ENCODE measurements at regions not wholly inside any gene's neighbourhood (a gene's known extent, or its start where the extent isn't known, plus 50 kb on each side); places are given as distances from the start of the nearest gene placed in this dataset.

- H3K4me3 ChIP-seq (ENCODE audit: low read length), result no peak overlapping the region
- intact Hi-C loops (cut with DNase I), result no loop called here
- no peaks in the 10 kb centered on the region for H3K9me3 ChIP-seq (ENCODE audit: control insufficient read depth, low read length)
- no peaks in the 10 kb centered on the region for H3K4me1 ChIP-seq (ENCODE audit: control insufficient read depth, insufficient read depth, low read length)
- WGBS, result 83% methylated on average over 3 of the region's 3 CpGs
- no peak for ATAC-seq
- H3K27ac ChIP-seq (ENCODE audit: low read length), result no peak overlapping the region
- H3K27me3 ChIP-seq (ENCODE audit: control insufficient read depth, insufficient read depth), result no peaks in the 10 kb centered on the region
- DNase-seq, result no peak
Observed at GRCh38 chr2:192275632-192276031, 80.9 kb upstream of the TMEFF2 start.

- H3K27me3 ChIP-seq (ENCODE audit: control insufficient read depth, insufficient read depth), result no peaks in the 10 kb centered on the region
- DNase-seq, result no peak
- ATAC-seq, result no peak
- H3K9me3 ChIP-seq (ENCODE audit: control insufficient read depth, low read length), result no peaks in the 10 kb centered on the region
- H3K27ac ChIP-seq (ENCODE audit: low read length), result no peak overlapping the region
- H3K4me3 ChIP-seq (ENCODE audit: low read length), result no peak overlapping the region
- H3K4me1 ChIP-seq (ENCODE audit: control insufficient read depth, insufficient read depth, low read length), result no peaks in the 10 kb centered on the region
- intact Hi-C loops (cut with DNase I), result no loop called here
Observed at GRCh38 chr2:192267484-192267883, 72.8 kb upstream of the TMEFF2 start.

- Histone ChIP-seq H3K4me1 (ENCODE audit: control insufficient read depth, insufficient read depth, low read length) (no peaks in the 10 kb centered on the region), H3K27me3 (ENCODE audit: control insufficient read depth, insufficient read depth) (no peaks in the 10 kb centered on the region), H3K27ac (ENCODE audit: low read length) (no peak overlapping the region), H3K9me3 (ENCODE audit: control insufficient read depth, low read length) (no peaks in the 10 kb centered on the region), H3K4me3 (ENCODE audit: low read length) (no peak overlapping the region)
- intact Hi-C loops (cut with DNase I), result no loop called here
- ATAC-seq (no peak), DNase-seq (no peak)
- WGBS, result 56% methylated on average over 2 of the region's 2 CpGs
Observed at GRCh38 chr2:192265751-192266150, 71.0 kb upstream of the TMEFF2 start.

- Histone ChIP-seq H3K4me3 (ENCODE audit: low read length) (no peak overlapping the region), H3K27me3 (ENCODE audit: control insufficient read depth, insufficient read depth) (no peaks in the 10 kb centered on the region), H3K4me1 (ENCODE audit: control insufficient read depth, insufficient read depth, low read length) (no peaks in the 10 kb centered on the region), H3K9me3 (ENCODE audit: control insufficient read depth, low read length) (no peaks in the 10 kb centered on the region), H3K27ac (ENCODE audit: low read length) (no peak overlapping the region)
- DNase-seq, result no peak
- intact Hi-C loops (cut with DNase I), result no loop called here
- ATAC-seq, result no peak
- 83% methylated on average over 3 of the region's 3 CpGs for WGBS
Observed at GRCh38 chr2:192254444-192254843, 59.7 kb upstream of the TMEFF2 start.

- no peak overlapping the region for H3K4me3 ChIP-seq (ENCODE audit: low read length)
- intact Hi-C loops (cut with DNase I), result no loop called here
- no peaks in the 10 kb centered on the region for H3K4me1 ChIP-seq (ENCODE audit: control insufficient read depth, insufficient read depth, low read length)
- 76% methylated on average over 4 of the region's 4 CpGs for WGBS
- no peak for DNase-seq
- H3K27me3 ChIP-seq (ENCODE audit: control insufficient read depth, insufficient read depth), result no peaks in the 10 kb centered on the region
- no peak overlapping the region for H3K27ac ChIP-seq (ENCODE audit: low read length)
- H3K9me3 ChIP-seq (ENCODE audit: control insufficient read depth, low read length), result no peaks in the 10 kb centered on the region
- ATAC-seq, result no peak
Observed at GRCh38 chr2:192253692-192254091, 59.0 kb upstream of the TMEFF2 start.

- ATAC-seq (no peak), DNase-seq (no peak)
- intact Hi-C loops (cut with DNase I), result no loop called here
- no peak overlapping the region for H3K27ac ChIP-seq (ENCODE audit: low read length)
- no peaks in the 10 kb centered on the region for H3K27me3 ChIP-seq (ENCODE audit: control insufficient read depth, insufficient read depth)
- H3K9me3 ChIP-seq (ENCODE audit: control insufficient read depth, low read length), result no peaks in the 10 kb centered on the region
- H3K4me3 ChIP-seq (ENCODE audit: low read length), result no peak overlapping the region
- H3K4me1 ChIP-seq (ENCODE audit: control insufficient read depth, insufficient read depth, low read length), result no peaks in the 10 kb centered on the region
Observed at GRCh38 chr2:192250961-192251360, 56.2 kb upstream of the TMEFF2 start.

GRCh38 chr2:192247456-192247855 is 52.7 kb upstream of the TMEFF2 start:
- H3K9me3 ChIP-seq (ENCODE audit: control insufficient read depth, low read length), result no peaks in the 10 kb centered on the region
- no peak overlapping the region for H3K27ac ChIP-seq (ENCODE audit: low read length)
- 85% methylated on average over 3 of the region's 3 CpGs for WGBS
- no peak overlapping the region for H3K4me3 ChIP-seq (ENCODE audit: low read length)
- no peaks in the 10 kb centered on the region for H3K4me1 ChIP-seq (ENCODE audit: control insufficient read depth, insufficient read depth, low read length)
- no peak for DNase-seq
- intact Hi-C loops (cut with DNase I), result no loop called here
- no peak for ATAC-seq
- no peaks in the 10 kb centered on the region for H3K27me3 ChIP-seq (ENCODE audit: control insufficient read depth, insufficient read depth)

- H3K27ac ChIP-seq (ENCODE audit: low read length), result no peak overlapping the region
- ATAC-seq, result peak; percentile 55 to 91
- no peaks in the 10 kb centered on the region for H3K27me3 ChIP-seq (ENCODE audit: control insufficient read depth, insufficient read depth)
- DNase-seq, result no peak
- 68% methylated on average over 3 of the region's 3 CpGs for WGBS
- H3K4me1 ChIP-seq (ENCODE audit: control insufficient read depth, insufficient read depth, low read length), result no peaks in the 10 kb centered on the region
- no peaks in the 10 kb centered on the region for H3K9me3 ChIP-seq (ENCODE audit: control insufficient read depth, low read length)
- H3K4me3 ChIP-seq (ENCODE audit: low read length), result no peak overlapping the region
- intact Hi-C loops (cut with DNase I), result no loop called here
Observed at GRCh38 chr2:192246297-192246696, 51.6 kb upstream of the TMEFF2 start.

- ATAC-seq (peak; percentile 76 to 94), DNase-seq (peak in 2 of 3 donors; percentile 12 to 64)
- no peaks in the 10 kb centered on the region for H3K4me1 ChIP-seq (ENCODE audit: control insufficient read depth, insufficient read depth, low read length)
- intact Hi-C loops (cut with DNase I), result no loop called here
- no peak overlapping the region for H3K27ac ChIP-seq (ENCODE audit: low read length)
- WGBS, result 64% methylated on average over 3 of the region's 3 CpGs
- H3K9me3 ChIP-seq (ENCODE audit: control insufficient read depth, low read length), result no peaks in the 10 kb centered on the region
- no peaks in the 10 kb centered on the region for H3K27me3 ChIP-seq (ENCODE audit: control insufficient read depth, insufficient read depth)
- H3K4me3 ChIP-seq (ENCODE audit: low read length), result no peak overlapping the region
Observed at GRCh38 chr2:192245329-192245728, 50.6 kb upstream of the TMEFF2 start.
